Uterus (tissue), 3 donors: ENCODE measurements at regions not wholly inside any gene's neighbourhood (a gene's known extent, or its start where the extent isn't known, plus 50 kb on each side); places are given as distances from the start of the nearest gene placed in this dataset.

Experiments used
- DNase-seq, 2 donors: peaks; one replicate each; pipeline ENCODE4 v3.0.0-alpha.2; 2019 to 2020
- H3K27ac ChIP-seq, 2 donors: fragments of 200-600 bp; sonication (generic); 1 replicate in 1 of 2; 2 replicates in 1 of 2; pipeline ENCODE4 v1.5.1; 2016 to 2018
- H3K27me3 ChIP-seq, 2 donors: fragments of 200-600 bp; sonication (generic); one replicate each; pipeline ENCODE4 v1.5.1; 2018 to 2019; ENCODE audit warnings: control low read depth in 1 of 2
- H3K36me3 ChIP-seq, 2 donors: fragments of 200-600 bp; sonication (generic); one replicate each; pipeline ENCODE4 v1.5.1; 2019; ENCODE audit warnings: control low read depth in 1 of 2
- H3K4me1 ChIP-seq, 2 donors: fragments of 200-600 bp; sonication (generic); one replicate each; pipeline ENCODE4 v1.5.1; 2018 to 2019; ENCODE audit warnings: control low read depth in 1 of 2
- H3K4me3 ChIP-seq, 2 donors: fragments of 200-600 bp; sonication (generic); 1 replicate in 1 of 2; 2 replicates in 1 of 2; pipeline ENCODE4 v1.5.1; 2018 to 2019; ENCODE audit warnings: mild to moderate bottlenecking in 1 of 2
- H3K9me3 ChIP-seq, 2 donors: fragments of 200-600 bp; sonication (generic); one replicate each; pipeline ENCODE4 v1.5.1; 2019; ENCODE audit warnings: control low read depth in 1 of 2
- POLR2A ChIP-seq, 2 donors: fragments of 450-650 bp; IDR thresholded peaks; one replicate each; pipeline ENCODE4 v1.6.1; 2016; ENCODE audit warnings: antibody characterized with exemption in 2 of 2, mild to moderate bottlenecking in 1 of 2, moderate library complexity in 1 of 2
- intact Hi-C: fragments of 100-400 bp; cut with DNase I; formaldehyde crosslinking; loops from one replicate; pipeline ENCODE4 v1.15.1; 2023; ENCODE audit warnings: low total_unique reads
- TF ChIP-seq, protein P1 (sequence below), 4 experiments: fragments of 200-600 bp in 2 of 4; fragments of 450-650 bp in 2 of 4; sonication (generic) in 2 of 4; IDR thresholded peaks; one replicate each; pipeline ENCODE4 v1.5.1; 2016 to 2019; ENCODE audit warnings: antibody characterized with exemption in 4 of 4, mild to moderate bottlenecking in 2 of 4, moderate library complexity in 1 of 4
- donor health status: DM: yes; HTN: yes; CAD: no.

GRCh38 chr7:52431082-52431815 lies 604.2 kb upstream of the POM121L12 start:
- no peaks in the 10 kb centered on the region for H3K4me1 ChIP-seq
- intact Hi-C loops: no loop called here
- TF ChIP-seq POLR2A (IDR thresholded peaks at IDR 0.05): no peak
- TF ChIP-seq, protein P1, sequence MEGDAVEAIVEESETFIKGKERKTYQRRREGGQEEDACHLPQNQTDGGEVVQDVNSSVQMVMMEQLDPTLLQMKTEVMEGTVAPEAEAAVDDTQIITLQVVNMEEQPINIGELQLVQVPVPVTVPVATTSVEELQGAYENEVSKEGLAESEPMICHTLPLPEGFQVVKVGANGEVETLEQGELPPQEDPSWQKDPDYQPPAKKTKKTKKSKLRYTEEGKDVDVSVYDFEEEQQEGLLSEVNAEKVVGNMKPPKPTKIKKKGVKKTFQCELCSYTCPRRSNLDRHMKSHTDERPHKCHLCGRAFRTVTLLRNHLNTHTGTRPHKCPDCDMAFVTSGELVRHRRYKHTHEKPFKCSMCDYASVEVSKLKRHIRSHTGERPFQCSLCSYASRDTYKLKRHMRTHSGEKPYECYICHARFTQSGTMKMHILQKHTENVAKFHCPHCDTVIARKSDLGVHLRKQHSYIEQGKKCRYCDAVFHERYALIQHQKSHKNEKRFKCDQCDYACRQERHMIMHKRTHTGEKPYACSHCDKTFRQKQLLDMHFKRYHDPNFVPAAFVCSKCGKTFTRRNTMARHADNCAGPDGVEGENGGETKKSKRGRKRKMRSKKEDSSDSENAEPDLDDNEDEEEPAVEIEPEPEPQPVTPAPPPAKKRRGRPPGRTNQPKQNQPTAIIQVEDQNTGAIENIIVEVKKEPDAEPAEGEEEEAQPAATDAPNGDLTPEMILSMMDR (IDR thresholded peaks at IDR 0.05): no peak
- H3K9me3 ChIP-seq: no peaks in the 10 kb centered on the region
- no peak overlapping the region for H3K4me3 ChIP-seq
- H3K27ac ChIP-seq: no peak overlapping the region
- H3K27me3 ChIP-seq: no peaks in the 10 kb centered on the region
- no peaks in the 10 kb centered on the region for H3K36me3 ChIP-seq
- no peak for DNase-seq

DNA sequence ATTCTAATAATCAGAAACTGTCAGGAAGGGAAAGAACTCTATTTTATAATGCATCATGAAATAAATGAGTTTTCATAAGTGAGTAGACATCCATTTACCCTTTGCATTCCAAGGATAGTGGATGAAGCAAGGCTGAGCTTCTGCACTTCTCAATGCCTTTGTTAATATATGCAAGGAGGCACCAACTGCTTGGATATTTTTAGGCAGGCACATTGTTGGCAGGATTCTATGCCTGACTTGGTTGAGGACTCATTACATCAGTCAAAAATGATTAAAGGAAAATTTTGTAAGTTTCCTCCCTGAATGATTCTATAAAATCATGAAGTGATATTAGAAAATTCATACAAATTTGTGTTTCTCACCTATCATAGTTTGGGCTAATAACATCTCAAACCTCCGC lies 612.2 kb upstream of the POM121L12 start:
- DNase-seq: no peak
- Histone ChIP-seq H3K4me1 (no peaks in the 10 kb centered on the region), H3K9me3 (no peaks in the 10 kb centered on the region), H3K27ac (no peak overlapping the region), H3K36me3 (no peaks in the 10 kb centered on the region), H3K4me3 (no peak overlapping the region), H3K27me3 (no peaks in the 10 kb centered on the region)
- intact Hi-C loops: no loop called here
- no peak for TF ChIP-seq POLR2A (IDR thresholded peaks at IDR 0.05)
- TF ChIP-seq, protein P1 (IDR thresholded peaks at IDR 0.05): no peak

- intact Hi-C loops: no loop called here
- TF ChIP-seq, protein P1 (IDR thresholded peaks at IDR 0.05): no peak
- TF ChIP-seq POLR2A (IDR thresholded peaks at IDR 0.05): no peak
- Histone ChIP-seq H3K4me1 (no peaks in the 10 kb centered on the region), H3K27ac (no peak overlapping the region), H3K4me3 (no peak overlapping the region), H3K36me3 (no peaks in the 10 kb centered on the region), H3K27me3 (no peaks in the 10 kb centered on the region), H3K9me3 (no peaks in the 10 kb centered on the region)
- no peak for DNase-seq
These were observed 622.4 kb upstream of the POM121L12 start for GRCh38 chr7:52413051-52413450.

DNA sequence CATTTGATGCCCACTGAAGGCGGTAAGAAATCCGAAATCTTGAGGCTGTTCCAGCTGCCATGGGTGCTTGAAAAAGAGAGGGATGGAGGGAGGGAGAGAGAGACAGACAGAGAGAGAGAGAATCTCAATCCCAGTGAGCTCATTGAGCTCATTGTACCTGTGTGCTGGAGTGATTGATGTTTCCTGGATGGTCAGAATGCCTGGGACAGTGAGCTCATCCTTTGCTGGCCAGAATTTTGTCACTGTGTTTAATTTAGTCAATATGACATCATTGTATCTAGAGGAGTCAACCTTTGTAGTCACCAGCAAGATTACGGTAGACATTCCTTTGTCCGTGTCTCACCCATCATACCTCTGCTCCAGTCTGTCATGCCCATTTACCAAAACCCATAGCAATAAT lies 625.4 kb upstream of the POM121L12 start:
- no peak for DNase-seq
- TF ChIP-seq, protein P1 (IDR thresholded peaks at IDR 0.05): no peak
- TF ChIP-seq POLR2A (IDR thresholded peaks at IDR 0.05): no peak
- no peaks in the 10 kb centered on the region for H3K4me1 ChIP-seq
- no peaks in the 10 kb centered on the region for H3K9me3 ChIP-seq
- no peak overlapping the region for H3K27ac ChIP-seq
- H3K4me3 ChIP-seq: no peak overlapping the region
- H3K36me3 ChIP-seq: no peaks in the 10 kb centered on the region
- intact Hi-C loops: no loop called here
- H3K27me3 ChIP-seq: no peaks in the 10 kb centered on the region

DNA sequence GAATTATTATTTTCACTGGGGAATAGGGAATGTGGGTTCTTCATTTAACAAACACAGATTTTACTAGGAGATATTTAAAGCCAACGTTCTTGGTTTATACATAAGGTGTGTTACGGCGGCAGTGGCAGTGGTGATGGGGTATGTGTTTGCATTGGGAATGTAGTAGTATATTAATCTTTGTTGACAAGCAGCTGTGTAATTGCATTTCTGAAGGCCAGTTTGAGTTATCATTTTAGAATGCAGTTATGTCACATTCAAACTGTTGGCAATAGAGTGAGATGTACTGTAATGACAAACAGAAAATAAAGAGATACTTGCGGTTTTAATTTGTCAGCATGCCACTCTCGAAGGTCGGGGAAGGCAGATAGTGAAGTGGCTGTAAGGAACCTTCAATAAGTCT lies 628.6 kb upstream of the POM121L12 start:
- H3K36me3 ChIP-seq: no peaks in the 10 kb centered on the region
- no peak for DNase-seq
- no peak overlapping the region for H3K27ac ChIP-seq
- no peaks in the 10 kb centered on the region for H3K27me3 ChIP-seq
- TF ChIP-seq, protein P1 (IDR thresholded peaks at IDR 0.05): no peak
- TF ChIP-seq POLR2A (IDR thresholded peaks at IDR 0.05): no peak
- no peaks in the 10 kb centered on the region for H3K4me1 ChIP-seq
- no peak overlapping the region for H3K4me3 ChIP-seq
- intact Hi-C loops: no loop called here
- H3K9me3 ChIP-seq: no peaks in the 10 kb centered on the region
